Tibial artery (tissue), 4 donors: ENCODE measurements at regions not wholly inside any gene's neighbourhood (a gene's known extent, or its start where the extent isn't known, plus 50 kb on each side); places are given as distances from the start of the nearest gene placed in this dataset.
"Not testable (repeated sequence)": the region's sequence is repeated elsewhere in the genome, so short reads cannot be mapped to it uniquely, and the experiment has no call there.

Experiments
- DNase-seq, 2 donors: peaks; one replicate each; pipeline ENCODE4 v3.0.0-alpha.2; 2019
- H3K27ac ChIP-seq, 2 donors: fragments of 200-600 bp; sonication (generic) in 1 of 2; 1 replicate in 1 of 2; 2 replicates in 1 of 2; pipeline ENCODE4 v1.5.1; 2018 to 2019; ENCODE audit warnings: mild to moderate bottlenecking in 1 of 2
- H3K27me3 ChIP-seq, 2 donors: fragments of 200-600 bp; sonication (generic) in 1 of 2; one replicate each; pipeline versions ENCODE4 v1.5.1 to v1.6.0; 2016 to 2019
- H3K36me3 ChIP-seq, 3 donors: fragments of 200-600 bp; sonication (generic) in 2 of 3; one replicate each; pipeline ENCODE4 v1.5.1; 2016 to 2019; ENCODE audit warnings: mild to moderate bottlenecking in 2 of 3
- H3K4me1 ChIP-seq, 4 donors: fragments of 200-600 bp; sonication (generic) in 2 of 4; 1 replicate in 3 of 4; 2 replicates in 1 of 4; pipeline ENCODE4 v1.5.1; 2016 to 2019
- H3K4me3 ChIP-seq, 2 donors: fragments of 200-600 bp; sonication (generic) in 1 of 2; 1 replicate in 1 of 2; 2 replicates in 1 of 2; pipeline ENCODE4 v1.5.1; 2018 to 2019; ENCODE audit warnings: mild to moderate bottlenecking in 2 of 2
- H3K9me3 ChIP-seq, 3 donors: fragments of 200-600 bp; sonication (generic) in 1 of 3; one replicate each; pipeline ENCODE4 v1.5.1; 2016 to 2019
- intact Hi-C: fragments of 100-400 bp; cut with DNase I; formaldehyde crosslinking; loops from one replicate; pipeline ENCODE4 v1.15.0; 2023; ENCODE audit warnings: low total_unique reads
- TF ChIP-seq, protein P1 (sequence below), 2 experiments: fragments of 200-600 bp in 1 of 2; fragments of 450-650 bp in 1 of 2; IDR thresholded peaks; one replicate each; pipeline ENCODE4 v1.5.1; 2017 to 2019; ENCODE audit warnings: antibody characterized with exemption in 2 of 2, mild to moderate bottlenecking in 1 of 2, moderate library complexity in 1 of 2

DNA sequence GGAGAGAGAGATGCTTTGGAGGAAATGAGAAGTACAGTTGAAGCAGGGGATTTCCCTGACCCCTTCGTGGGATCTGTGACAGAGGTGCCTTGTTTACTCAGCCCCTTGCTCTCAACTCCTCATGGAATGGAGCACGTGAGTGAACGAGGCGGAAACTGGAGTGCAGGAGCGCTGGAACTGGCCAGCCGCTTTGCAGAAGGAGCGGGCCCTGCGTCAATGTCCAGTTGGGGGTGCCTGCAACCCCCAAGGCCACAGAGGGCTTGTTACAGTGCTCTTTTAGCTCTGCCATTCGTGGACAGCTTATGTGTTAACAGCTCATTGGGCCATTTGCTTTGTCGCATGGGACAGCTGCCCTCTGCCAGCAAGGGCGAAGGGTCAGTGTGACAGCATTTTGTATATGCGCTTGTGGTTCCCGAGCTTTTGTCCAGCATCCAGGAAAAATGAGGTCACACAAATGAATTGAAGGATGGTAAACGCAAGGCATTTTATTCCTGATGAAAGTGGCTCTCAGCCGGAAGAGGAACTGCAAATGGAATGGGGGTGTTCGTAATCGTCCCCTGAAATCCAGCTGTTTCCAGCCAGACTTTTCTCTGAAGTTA lies 1395.1 kb downstream of the CDH8 start:
- H3K9me3 ChIP-seq: no peaks in the 10 kb centered on the region
- no peaks in the 10 kb centered on the region for H3K36me3 ChIP-seq
- TF ChIP-seq, protein P1, sequence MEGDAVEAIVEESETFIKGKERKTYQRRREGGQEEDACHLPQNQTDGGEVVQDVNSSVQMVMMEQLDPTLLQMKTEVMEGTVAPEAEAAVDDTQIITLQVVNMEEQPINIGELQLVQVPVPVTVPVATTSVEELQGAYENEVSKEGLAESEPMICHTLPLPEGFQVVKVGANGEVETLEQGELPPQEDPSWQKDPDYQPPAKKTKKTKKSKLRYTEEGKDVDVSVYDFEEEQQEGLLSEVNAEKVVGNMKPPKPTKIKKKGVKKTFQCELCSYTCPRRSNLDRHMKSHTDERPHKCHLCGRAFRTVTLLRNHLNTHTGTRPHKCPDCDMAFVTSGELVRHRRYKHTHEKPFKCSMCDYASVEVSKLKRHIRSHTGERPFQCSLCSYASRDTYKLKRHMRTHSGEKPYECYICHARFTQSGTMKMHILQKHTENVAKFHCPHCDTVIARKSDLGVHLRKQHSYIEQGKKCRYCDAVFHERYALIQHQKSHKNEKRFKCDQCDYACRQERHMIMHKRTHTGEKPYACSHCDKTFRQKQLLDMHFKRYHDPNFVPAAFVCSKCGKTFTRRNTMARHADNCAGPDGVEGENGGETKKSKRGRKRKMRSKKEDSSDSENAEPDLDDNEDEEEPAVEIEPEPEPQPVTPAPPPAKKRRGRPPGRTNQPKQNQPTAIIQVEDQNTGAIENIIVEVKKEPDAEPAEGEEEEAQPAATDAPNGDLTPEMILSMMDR (IDR thresholded peaks at IDR 0.05): no peak
- H3K4me1 ChIP-seq: no peaks in the 10 kb centered on the region
- H3K27me3 ChIP-seq: no peaks in the 10 kb centered on the region
- DNase-seq: no peak
- no peak overlapping the region for H3K4me3 ChIP-seq
- intact Hi-C loops: no loop called here
- no peak overlapping the region for H3K27ac ChIP-seq

DNA sequence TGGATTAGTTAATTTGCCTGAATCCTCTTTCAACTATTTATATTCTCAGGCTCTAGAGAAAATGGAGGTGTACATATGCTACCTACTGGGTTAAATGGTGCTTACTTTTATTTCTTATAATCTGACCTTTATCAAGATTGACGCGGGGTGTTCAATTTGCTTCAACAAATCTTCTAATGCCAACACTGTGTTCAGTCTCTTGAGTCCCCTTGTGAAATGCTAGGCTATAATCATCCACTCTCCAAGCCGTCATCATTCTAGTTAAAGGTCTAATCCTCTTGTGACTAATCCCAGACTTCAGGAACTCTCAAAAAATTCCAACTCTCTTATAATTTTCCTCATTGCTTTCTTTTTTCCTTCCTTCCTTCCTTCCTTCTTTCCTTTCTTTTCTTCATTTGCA lies 1396.2 kb downstream of the CDH8 start:
- intact Hi-C loops: no loop called here
- H3K27me3 ChIP-seq: no peaks in the 10 kb centered on the region
- DNase-seq: no peak
- H3K4me3 ChIP-seq: no peak overlapping the region
- H3K4me1 ChIP-seq: no peaks in the 10 kb centered on the region
- TF ChIP-seq, protein P1 (IDR thresholded peaks at IDR 0.05): no peak
- no peak overlapping the region for H3K27ac ChIP-seq
- no peaks in the 10 kb centered on the region for H3K36me3 ChIP-seq
- no peaks in the 10 kb centered on the region for H3K9me3 ChIP-seq

DNA sequence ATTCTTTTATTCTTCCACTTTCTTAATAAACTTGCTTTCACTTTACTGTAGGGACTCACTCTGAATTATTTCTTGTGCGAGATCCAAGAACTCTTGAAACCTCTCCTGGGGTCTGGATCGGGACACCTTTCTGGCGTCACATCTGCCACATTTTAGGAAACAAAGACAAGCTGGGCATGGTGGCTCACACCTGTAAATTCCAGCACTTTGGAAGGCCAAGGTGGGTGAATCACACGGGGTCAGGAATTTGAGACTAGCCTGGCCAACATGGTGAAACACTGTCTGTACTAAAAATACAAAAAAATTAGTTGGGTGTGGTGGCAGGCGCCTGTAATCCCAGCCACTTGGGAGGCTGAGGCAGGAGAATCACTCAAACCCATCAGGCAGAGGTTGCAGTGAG lies 1399.6 kb downstream of the CDH8 start:
- H3K4me1 ChIP-seq, H3K9me3 ChIP-seq, H3K27ac ChIP-seq, DNase-seq, H3K27me3 ChIP-seq, H3K36me3 ChIP-seq, H3K4me3 ChIP-seq, intact Hi-C loops: not testable (repeated sequence)

DNA sequence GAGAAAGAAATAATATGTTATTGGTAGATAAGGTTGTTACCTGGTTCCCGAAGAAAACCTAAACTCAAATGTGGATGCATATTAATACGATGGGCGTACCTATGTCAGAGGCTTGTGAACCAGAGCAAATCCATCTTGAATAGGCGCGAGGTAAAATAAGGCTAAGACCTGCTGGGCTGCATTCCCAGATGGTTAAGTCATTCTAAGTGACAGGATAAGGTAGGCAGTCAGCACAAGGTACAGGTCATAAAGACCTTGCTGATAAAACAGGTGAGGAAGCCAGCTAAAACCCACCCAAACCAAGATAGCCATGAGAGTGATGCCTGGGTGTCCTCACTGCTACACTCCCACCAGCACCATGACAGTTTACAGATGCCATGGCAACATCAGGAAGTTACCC lies 1400.1 kb downstream of the CDH8 start:
- H3K9me3 ChIP-seq: no peaks in the 10 kb centered on the region
- intact Hi-C loops: no loop called here
- no peaks in the 10 kb centered on the region for H3K36me3 ChIP-seq
- no peaks in the 10 kb centered on the region for H3K27me3 ChIP-seq
- H3K4me1 ChIP-seq: no peaks in the 10 kb centered on the region
- no peak overlapping the region for H3K27ac ChIP-seq
- TF ChIP-seq, protein P1 (IDR thresholded peaks at IDR 0.05): no peak
- no peak for DNase-seq
- H3K4me3 ChIP-seq: no peak overlapping the region

DNA sequence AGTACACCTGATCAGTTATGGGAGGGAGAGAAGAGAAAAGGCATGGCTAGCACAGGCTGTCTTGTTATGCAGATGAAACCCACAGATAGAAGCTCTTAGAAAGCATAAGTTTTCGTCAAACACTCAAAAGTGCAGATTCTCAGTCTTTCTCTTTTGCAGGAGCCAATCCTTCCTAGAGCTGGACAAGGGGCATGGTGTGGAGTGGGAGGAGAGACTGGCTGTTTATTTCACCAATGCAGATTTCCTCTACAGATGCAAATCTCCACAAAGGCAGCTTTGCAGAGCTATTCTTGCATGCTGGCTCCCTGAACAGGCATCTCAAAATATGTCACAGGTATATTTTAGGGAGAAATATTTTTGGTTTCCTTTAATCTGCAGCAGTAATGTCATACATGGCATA lies 1400.7 kb downstream of the CDH8 start:
- DNase-seq: no peak
- no peak overlapping the region for H3K27ac ChIP-seq
- H3K4me1 ChIP-seq: no peaks in the 10 kb centered on the region
- no peaks in the 10 kb centered on the region for H3K27me3 ChIP-seq
- no peak overlapping the region for H3K4me3 ChIP-seq
- TF ChIP-seq, protein P1 (IDR thresholded peaks at IDR 0.05): no peak
- intact Hi-C loops: no loop called here
- H3K9me3 ChIP-seq: no peaks in the 10 kb centered on the region
- H3K36me3 ChIP-seq: no peaks in the 10 kb centered on the region

DNA sequence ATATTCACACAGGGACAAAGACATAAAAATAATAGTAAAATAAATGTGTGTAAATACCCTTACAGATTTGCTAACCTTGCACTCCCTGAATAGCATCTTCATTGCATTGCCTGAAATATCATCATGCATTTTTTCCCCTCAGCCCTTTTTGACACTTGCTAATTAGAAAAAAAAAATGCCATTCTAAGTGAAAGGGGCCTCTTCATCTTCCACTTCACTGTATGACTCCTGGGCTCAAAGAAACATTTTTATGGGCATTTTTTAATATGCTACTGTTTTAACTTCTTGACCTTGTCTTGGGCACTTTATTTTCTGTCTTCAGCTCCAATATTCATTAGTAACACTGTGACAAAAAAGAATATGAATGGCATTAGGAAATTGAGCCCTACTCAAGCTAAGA lies 1424.4 kb downstream of the CDH8 start:
- H3K27ac ChIP-seq: no peak overlapping the region
- TF ChIP-seq, protein P1 (IDR thresholded peaks at IDR 0.05): no peak
- DNase-seq: no peak
- no peaks in the 10 kb centered on the region for H3K9me3 ChIP-seq
- H3K4me1 ChIP-seq: no peaks in the 10 kb centered on the region
- H3K27me3 ChIP-seq: no peaks in the 10 kb centered on the region
- intact Hi-C loops: no loop called here
- H3K4me3 ChIP-seq: no peak overlapping the region
- no peaks in the 10 kb centered on the region for H3K36me3 ChIP-seq
